ENCODE measurements at regions not wholly inside any gene's neighbourhood (a gene's known extent, or its start where the extent isn't known, plus 50 kb on each side); places are given as distances from the start of the nearest gene placed in this dataset.

- TF ChIP-seq CTCF (IDR thresholded peaks at IDR 0.05 in 8 of 11, conservative IDR thresholded peaks at IDR 0.05 in 3 of 11) (no peak), POLR2A (IDR thresholded peaks at IDR 0.05) (no peak), POLR2AphosphoS5 (IDR thresholded peaks at IDR 0.05) (no peak)
These were observed 156.1 kb upstream of the ALG10B start for GRCh38 chr12:38160318-38161122.

Data from spleen (tissue), 7 donors.